Liver (tissue), 8 donors: ENCODE measurements at regions not wholly inside any gene's neighbourhood (a gene's known extent, or its start where the extent isn't known, plus 50 kb on each side); places are given as distances from the start of the nearest gene placed in this dataset.

Experiments
- DNase-seq: peaks from one replicate; pipeline ENCODE4 v3.0.0-alpha.2; 2017; ENCODE audit warnings: low spot score
- H3K27ac ChIP-seq, 2 donors: one replicate each; pipeline ENCODE4 v1.7.0; 2013; ENCODE audit warnings: inconsistent platforms in 2 of 2, low read length in 2 of 2, control low read depth in 1 of 2, low read depth in 1 of 2, mild to moderate bottlenecking in 1 of 2
- H3K27me3 ChIP-seq, 4 donors: one replicate each; pipeline versions ENCODE4 v1.6.1 to v1.7.0; 2013; ENCODE audit warnings: low read length in 3 of 4, inconsistent platforms in 1 of 4, mild to moderate bottlenecking in 1 of 4, moderate library complexity in 1 of 4; ENCODE audit not compliant: control insufficient read depth in 4 of 4, insufficient read depth in 4 of 4
- H3K36me3 ChIP-seq, 4 donors: one replicate each; pipeline versions ENCODE4 v1.6.1 to v1.7.0; 2013; ENCODE audit warnings: low read length in 3 of 4, mild to moderate bottlenecking in 3 of 4, low read depth in 1 of 4, moderate library complexity in 1 of 4; ENCODE audit not compliant: control insufficient read depth in 4 of 4, insufficient read depth in 3 of 4
- H3K4me1 ChIP-seq, 4 donors: one replicate each; pipeline versions ENCODE4 v1.6.1 to v1.7.0; 2013; ENCODE audit warnings: low read length in 3 of 4, mild to moderate bottlenecking in 3 of 4, moderate library complexity in 1 of 4; ENCODE audit not compliant: control insufficient read depth in 4 of 4, insufficient read depth in 4 of 4
- H3K4me3 ChIP-seq, 3 donors: one replicate each; pipeline versions ENCODE4 v1.6.1 to v1.7.0; 2013; ENCODE audit warnings: low read length in 3 of 3, control low read depth in 1 of 3, low read depth in 1 of 3, mild to moderate bottlenecking in 1 of 3
- H3K9ac ChIP-seq, 2 donors: one replicate each; pipeline ENCODE4 v1.7.0; 2013; ENCODE audit warnings: low read length in 2 of 2, mild to moderate bottlenecking in 2 of 2, moderate library complexity in 2 of 2, control low read depth in 1 of 2, low read depth in 1 of 2
- H3K9me3 ChIP-seq, 4 donors: one replicate each; pipeline versions ENCODE4 v1.6.1 to v1.7.0; 2013; ENCODE audit warnings: low read length in 3 of 4; ENCODE audit not compliant: control insufficient read depth in 4 of 4
- FOXA2 ChIP-seq: IDR thresholded peaks from 2 replicates; pipeline ENCODE4 v1.6.1; 2016; ENCODE audit warnings: antibody characterized with exemption
- GABPA ChIP-seq, 2 donors: IDR thresholded peaks in 1 of 2; conservative IDR thresholded peaks in 1 of 2; 2 replicates each; pipeline ENCODE4 v1.6.1; 2016; ENCODE audit warnings: antibody characterized with exemption in 2 of 2, mild to moderate bottlenecking in 1 of 2, moderate library complexity in 1 of 2
- HNF4G ChIP-seq: IDR thresholded peaks from 2 replicates; pipeline ENCODE4 v1.6.1; 2016; ENCODE audit warnings: antibody characterized with exemption
- JUND ChIP-seq, 2 donors: IDR thresholded peaks; 2 replicates each; pipeline ENCODE4 v1.6.1; 2016; ENCODE audit warnings: antibody characterized with exemption in 2 of 2
- RAD21 ChIP-seq, 2 donors: IDR thresholded peaks; 2 replicates each; pipeline ENCODE4 v1.6.1; 2016; ENCODE audit warnings: antibody characterized with exemption in 2 of 2, mild to moderate bottlenecking in 2 of 2
- REST ChIP-seq: IDR thresholded peaks from 2 replicates; pipeline ENCODE4 v1.6.1; 2016; ENCODE audit warnings: antibody characterized with exemption, mild to moderate bottlenecking
- RXRA ChIP-seq, 2 donors: IDR thresholded peaks; 2 replicates each; pipeline ENCODE4 v1.6.1; 2017 to 2018; ENCODE audit warnings: antibody characterized with exemption in 2 of 2, mild to moderate bottlenecking in 1 of 2
- SP1 ChIP-seq: IDR thresholded peaks from 2 replicates; pipeline ENCODE4 v1.6.1; 2018; ENCODE audit warnings: antibody characterized with exemption, mild to moderate bottlenecking
- YY1 ChIP-seq: IDR thresholded peaks from 2 replicates; pipeline ENCODE4 v1.6.1; 2016; ENCODE audit warnings: antibody characterized with exemption, mild to moderate bottlenecking
- WGBS: extraction: QIAGEN DNeasy Blood & Tissue Kit; methylation state at CpG from one replicate; pipeline ENCODE4 v1.1.7; 2013; 5-methylcytosine and 5-hydroxymethylcytosine counted together
- TF ChIP-seq, protein P1 (sequence below): IDR thresholded peaks from 2 replicates; pipeline ENCODE4 v1.6.1; 2016; ENCODE audit warnings: antibody characterized with exemption
- TF ChIP-seq, protein P2 (sequence below): fragments of 150-350 bp; IDR thresholded peaks from 2 replicates; pipeline ENCODE4 v1.5.1; 2017; ENCODE audit warnings: improper control_type of control experiment, low read depth, low read length; ENCODE audit not compliant: missing input control
- donor health status: healthy.
- donor health status: healthy.
- donor health status: healthy.
- donor health status: healthy.
- donor health status: healthy.

DNA sequence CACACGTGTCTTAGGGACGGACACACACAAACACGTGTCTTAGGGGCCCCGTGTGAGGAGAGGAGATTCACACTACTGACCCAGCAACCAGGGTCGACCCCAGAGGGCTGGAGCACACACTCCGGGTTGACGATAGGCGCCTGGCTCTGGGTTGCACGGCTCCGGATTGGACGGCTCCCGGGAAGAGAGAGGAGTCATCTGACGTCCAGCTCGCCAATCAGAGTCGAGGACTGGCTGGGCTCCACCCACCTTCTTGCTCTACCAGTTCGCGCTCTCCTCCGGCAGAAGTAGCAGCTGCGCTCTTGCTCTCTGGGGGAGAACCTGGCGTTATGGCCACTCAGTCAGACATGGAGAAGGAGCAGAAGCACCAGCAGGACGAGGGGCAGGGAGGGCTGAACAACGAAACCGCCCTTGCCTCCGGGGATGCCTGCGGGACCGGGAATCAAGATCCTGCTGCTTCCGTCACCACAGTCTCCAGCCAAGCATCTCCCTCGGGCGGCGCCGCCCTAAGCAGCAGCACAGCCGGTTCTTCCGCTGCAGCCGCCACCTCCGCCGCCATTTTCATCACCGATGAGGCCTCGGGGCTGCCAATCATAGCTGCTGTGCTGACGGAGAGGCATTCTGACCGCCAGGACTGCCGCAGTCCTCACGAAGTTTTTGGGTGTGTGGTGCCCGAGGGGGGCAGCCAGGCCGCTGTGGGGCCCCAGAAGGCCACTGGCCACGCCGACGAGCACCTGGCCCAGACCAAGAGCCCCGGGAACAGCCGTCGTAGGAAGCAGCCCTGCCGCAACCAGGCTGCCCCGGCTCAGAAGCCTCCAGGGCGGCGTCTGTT is 74.3 kb downstream of the NUDT10 start:
- Histone ChIP-seq H3K4me3 (no peak overlapping the region), H3K27ac (no peak overlapping the region), H3K4me1 (no peaks in the 10 kb centered on the region), H3K9ac (no peak overlapping the region), H3K27me3 (no peaks in the 10 kb centered on the region), H3K36me3 (no peaks in the 10 kb centered on the region), H3K9me3 (peaks cover 0 to 4% (median 0%) of the 10 kb centered on the region in 4 donors)
- 94% methylated on average over 54 of the region's 54 CpGs for WGBS
- TF ChIP-seq GABPA (IDR thresholded peaks at IDR 0.05 in 1 of 2, conservative IDR thresholded peaks at IDR 0.05 in 1 of 2) (no peak), JUND (IDR thresholded peaks at IDR 0.05) (no peak), REST (no peak), YY1 (no peak), FOXA2 (no peak), HNF4G (no peak), SP1 (no peak)
- TF ChIP-seq, protein P1, sequence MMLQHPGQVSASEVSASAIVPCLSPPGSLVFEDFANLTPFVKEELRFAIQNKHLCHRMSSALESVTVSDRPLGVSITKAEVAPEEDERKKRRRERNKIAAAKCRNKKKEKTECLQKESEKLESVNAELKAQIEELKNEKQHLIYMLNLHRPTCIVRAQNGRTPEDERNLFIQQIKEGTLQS, result no peak
- no peak for DNase-seq

DNA sequence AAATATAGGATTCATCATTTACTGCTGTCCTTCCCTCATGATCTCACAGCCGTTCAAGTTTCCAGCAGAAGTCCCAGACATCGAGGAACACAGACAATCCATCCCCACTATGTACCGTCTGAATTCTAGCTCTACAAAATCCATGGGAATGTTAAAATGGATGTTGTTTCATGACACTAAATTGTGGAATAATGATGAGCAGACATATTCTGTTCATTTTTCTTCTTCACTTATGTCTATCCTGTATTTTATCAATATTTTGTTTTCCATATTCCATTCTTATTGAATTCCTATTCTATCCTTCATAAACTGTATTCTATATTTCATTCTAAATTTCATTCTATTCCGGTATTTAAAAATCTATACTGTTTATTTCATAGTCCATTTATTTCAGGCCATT is 71.8 kb downstream of the NUDT10 start:
- H3K27me3 ChIP-seq, result no peaks in the 10 kb centered on the region
- H3K36me3 ChIP-seq, result no peaks in the 10 kb centered on the region
- peaks cover 0 to 4% (median 0%) of the 10 kb centered on the region in 4 donors for H3K9me3 ChIP-seq
- TF ChIP-seq RXRA (IDR thresholded peaks at IDR 0.05) (no peak), GABPA (IDR thresholded peaks at IDR 0.05 in 1 of 2, conservative IDR thresholded peaks at IDR 0.05 in 1 of 2) (no peak), REST (no peak), SP1 (no peak), RAD21 (IDR thresholded peaks at IDR 0.05) (no peak)
- TF ChIP-seq, protein P2, sequence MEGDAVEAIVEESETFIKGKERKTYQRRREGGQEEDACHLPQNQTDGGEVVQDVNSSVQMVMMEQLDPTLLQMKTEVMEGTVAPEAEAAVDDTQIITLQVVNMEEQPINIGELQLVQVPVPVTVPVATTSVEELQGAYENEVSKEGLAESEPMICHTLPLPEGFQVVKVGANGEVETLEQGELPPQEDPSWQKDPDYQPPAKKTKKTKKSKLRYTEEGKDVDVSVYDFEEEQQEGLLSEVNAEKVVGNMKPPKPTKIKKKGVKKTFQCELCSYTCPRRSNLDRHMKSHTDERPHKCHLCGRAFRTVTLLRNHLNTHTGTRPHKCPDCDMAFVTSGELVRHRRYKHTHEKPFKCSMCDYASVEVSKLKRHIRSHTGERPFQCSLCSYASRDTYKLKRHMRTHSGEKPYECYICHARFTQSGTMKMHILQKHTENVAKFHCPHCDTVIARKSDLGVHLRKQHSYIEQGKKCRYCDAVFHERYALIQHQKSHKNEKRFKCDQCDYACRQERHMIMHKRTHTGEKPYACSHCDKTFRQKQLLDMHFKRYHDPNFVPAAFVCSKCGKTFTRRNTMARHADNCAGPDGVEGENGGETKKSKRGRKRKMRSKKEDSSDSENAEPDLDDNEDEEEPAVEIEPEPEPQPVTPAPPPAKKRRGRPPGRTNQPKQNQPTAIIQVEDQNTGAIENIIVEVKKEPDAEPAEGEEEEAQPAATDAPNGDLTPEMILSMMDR, result no peak
- 90% methylated on average over 4 of the region's 4 CpGs for WGBS
- H3K9ac ChIP-seq, result no peak overlapping the region
- no peak overlapping the region for H3K4me3 ChIP-seq
- DNase-seq, result no peak
- no peaks in the 10 kb centered on the region for H3K4me1 ChIP-seq
- no peak overlapping the region for H3K27ac ChIP-seq
